ENCODE measurements at regions not wholly inside any gene's neighbourhood (a gene's known extent, or its start where the extent isn't known, plus 50 kb on each side); places are given as distances from the start of the nearest gene placed in this dataset.

DNA sequence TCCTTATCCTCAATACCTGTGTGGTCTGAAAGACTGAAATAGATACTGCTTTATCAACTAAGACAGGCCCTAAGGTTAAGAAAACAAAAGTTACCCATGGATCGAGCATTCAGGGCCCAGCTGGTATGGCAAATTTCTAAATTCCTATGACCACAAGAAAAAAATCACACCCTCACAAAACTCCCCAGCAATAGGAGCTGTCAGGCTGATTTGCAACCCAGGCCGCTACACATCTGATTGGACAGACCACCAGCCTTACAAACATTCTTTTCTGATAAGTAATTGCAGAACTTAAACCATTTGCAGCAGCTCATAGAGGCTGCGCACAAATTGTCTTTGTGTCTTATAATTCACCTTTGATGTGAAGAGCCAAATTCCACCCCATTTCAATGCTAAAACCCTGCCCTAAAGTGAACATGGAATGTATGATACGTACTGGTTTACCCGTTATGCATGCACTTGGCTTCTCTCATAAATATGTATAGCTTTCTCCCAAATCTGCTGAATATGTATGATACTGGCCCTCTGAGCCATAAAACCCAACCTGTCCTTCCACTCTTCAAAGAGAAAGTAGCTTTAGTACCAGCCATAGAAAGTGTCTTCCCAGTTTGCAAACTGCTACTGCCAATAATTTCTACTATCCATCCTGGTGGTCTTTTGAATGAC lies 842.5 kb downstream of the GRID1 start:
- no peak for DNase-seq (ENCODE audit: extremely low read depth in 1 of 2, low read depth in 1 of 2)

DNA sequence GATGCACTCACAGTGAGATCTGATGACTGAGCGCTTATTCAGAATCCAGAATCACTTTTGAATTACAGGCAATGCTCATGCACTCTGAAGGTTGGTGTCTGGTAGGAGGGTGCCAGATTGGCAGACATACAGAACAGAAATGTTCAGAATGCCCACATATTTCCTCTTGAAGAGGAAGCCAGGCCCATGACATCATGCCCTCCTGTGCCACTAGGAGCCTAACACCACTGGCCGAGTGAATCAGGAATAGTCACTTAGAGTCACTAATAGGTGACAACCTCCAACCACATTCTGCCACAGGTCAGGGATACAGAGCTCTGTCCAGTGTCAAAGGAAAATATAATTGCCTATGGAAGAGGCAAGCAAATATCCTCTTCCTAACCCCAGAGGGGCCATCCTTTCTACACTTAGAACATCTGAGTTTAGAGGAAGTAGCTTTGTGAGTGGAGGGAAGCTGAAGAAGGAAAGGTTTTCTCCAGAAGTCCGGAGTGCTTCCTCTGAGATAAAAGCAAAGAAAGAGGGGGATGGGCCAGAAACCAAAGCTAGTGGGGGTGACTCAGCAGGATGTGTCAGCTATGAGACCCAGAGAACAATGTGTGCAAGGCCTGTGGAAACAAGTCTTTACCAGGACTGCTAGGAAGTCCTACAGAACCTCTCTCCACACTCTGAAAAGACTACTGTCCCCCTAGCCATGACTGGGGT lies 838.8 kb downstream of the GRID1 start:
- no peak for DNase-seq (ENCODE audit: extremely low read depth in 1 of 2, low read depth in 1 of 2)

DNA sequence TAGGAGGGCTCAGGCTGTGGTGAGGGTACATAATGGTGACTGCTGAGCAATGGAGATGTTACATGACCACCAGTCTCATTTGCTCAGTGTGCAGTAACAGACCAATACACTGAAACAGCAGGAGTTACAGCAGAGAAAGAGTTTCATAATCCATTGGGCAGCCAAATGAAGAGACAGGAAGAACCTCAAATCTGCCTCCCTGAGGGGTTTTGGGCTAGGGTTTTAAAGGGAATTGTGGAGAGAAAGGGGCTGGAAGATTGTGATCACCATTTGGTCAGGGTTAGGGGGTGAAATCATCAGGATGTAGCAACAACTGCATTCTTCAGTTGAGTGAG lies 838.3 kb downstream of the GRID1 start:
- DNase-seq (ENCODE audit: extremely low read depth in 1 of 2, low read depth in 1 of 2): no peak

GRCh38 chr10:85531706-85532105 lies 834.9 kb downstream of the GRID1 start:
- DNase-seq (ENCODE audit: extremely low read depth in 1 of 2, low read depth in 1 of 2): no peak

GRCh38 chr10:85532773-85533172 lies 833.8 kb downstream of the GRID1 start:
- no peak for DNase-seq (ENCODE audit: extremely low read depth in 1 of 2, low read depth in 1 of 2)

DNA sequence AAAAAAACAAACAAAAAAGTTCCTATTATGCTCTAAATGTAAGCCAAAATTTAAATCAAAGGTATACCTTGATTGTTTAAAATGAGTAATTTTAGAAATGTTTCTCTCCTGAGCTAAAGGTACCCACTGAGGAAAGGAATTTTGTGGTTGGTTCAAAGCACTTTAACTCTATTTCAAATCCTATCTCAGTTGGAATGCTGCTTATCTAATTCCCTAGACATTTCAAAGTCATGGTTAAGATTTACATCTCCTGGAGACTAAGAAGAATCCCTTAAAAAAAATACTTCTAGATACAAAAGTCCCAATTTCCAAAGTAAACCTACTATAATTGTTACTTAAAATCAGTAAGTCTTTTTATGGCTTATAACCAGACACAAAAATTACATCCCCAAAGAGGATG lies 830.7 kb downstream of the GRID1 start:
- DNase-seq (ENCODE audit: extremely low read depth in 1 of 2, low read depth in 1 of 2): no peak

- DNase-seq (ENCODE audit: extremely low read depth in 1 of 2, low read depth in 1 of 2): no peak
Measured at GRCh38 chr10:85537561-85537960, 829.0 kb downstream of the GRID1 start.

- no peak for DNase-seq (ENCODE audit: extremely low read depth in 1 of 2, low read depth in 1 of 2)
Measured at GRCh38 chr10:85538601-85539000, 828.0 kb downstream of the GRID1 start.

DNA sequence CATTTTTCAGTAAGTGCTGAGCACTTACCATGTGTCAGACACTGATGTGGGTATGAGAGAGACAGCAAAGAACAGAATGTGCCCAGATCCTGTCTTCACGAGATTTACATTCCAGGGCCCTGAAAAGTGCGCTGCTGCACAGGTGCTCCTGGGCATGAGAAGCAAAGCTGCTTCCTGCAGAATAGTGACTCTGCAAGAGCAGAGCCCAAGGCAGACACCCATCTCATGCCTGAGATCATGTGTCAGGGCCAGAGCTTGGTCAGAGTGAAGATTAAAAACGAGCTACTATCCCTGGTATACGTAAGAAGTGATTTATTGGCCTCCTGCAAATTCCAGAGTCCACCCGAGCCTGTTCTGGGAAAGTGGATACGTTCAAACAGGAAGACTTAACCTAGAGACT lies 824.4 kb downstream of the GRID1 start:
- DNase-seq (ENCODE audit: extremely low read depth in 1 of 2, low read depth in 1 of 2): no peak

DNA sequence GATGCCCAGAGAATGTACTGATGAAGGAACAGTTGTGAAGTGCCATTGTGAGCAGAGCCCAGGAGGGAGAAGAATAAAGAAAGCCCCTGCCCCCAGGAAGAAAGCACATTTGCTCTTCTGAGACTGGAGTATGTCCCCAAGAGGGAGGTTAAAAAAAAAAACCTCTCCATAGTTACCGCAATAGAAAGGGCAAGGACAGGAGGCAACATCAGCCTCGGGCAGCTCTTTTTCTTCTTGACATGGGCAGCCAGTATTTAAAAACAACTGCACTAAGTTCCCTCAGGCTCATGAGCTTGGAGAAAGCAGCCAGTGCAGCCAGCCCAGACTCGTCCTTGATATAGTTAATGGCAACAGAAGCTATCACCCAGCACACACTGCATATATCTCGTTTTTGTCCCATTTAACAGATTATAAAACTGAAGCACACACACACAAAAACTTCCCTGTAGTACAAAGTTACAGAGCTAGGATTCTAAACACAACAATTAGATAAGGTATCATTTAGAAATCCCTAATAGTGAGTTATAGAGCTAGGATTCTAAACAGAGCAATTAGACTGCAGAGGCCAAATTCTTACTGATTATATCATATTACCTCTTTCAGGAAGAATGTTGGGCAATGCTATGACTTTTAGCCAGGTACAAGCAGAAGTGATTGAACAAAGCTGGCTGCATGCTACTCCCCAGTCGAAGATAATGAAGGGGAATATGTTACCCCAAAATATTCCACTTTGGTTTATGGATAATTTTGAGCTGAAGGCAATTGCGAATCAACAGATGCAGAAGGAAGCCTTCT lies 823.5 kb downstream of the GRID1 start:
- no peak for DNase-seq (ENCODE audit: extremely low read depth in 1 of 2, low read depth in 1 of 2)

GRCh38 chr10:85544956-85545355 lies 821.6 kb downstream of the GRID1 start:
- no peak for DNase-seq (ENCODE audit: extremely low read depth in 1 of 2, low read depth in 1 of 2)

GRCh38 chr10:85545874-85546273 lies 820.7 kb downstream of the GRID1 start:
- no peak for DNase-seq (ENCODE audit: extremely low read depth in 1 of 2, low read depth in 1 of 2)

DNA sequence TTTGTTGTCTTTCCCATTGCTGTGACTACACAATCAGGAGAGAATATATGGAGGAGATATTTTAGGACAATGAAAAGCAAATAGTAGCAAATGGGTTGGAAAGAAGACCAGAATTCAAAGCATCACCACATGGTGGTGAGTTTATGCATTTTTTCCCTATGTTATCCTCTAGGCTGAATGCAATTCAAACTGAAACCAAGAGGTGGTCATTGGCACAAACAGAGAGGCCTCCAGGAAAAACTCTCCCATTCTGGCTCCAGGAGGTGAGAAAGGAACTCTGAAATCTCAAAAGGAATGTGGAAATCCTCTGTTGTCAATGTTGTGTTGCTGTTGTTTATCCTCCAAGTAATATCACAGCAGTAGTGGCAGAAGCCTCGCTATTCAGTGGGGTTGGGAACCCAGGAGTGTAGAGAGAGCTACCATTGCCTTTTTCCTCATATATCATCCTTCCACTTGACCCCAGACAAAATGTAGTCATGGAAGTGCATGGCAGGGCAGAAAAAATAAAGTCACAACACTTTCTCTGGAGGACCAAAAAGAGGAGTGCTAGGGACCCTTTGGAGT lies 819.1 kb downstream of the GRID1 start:
- DNase-seq (ENCODE audit: extremely low read depth in 1 of 2, low read depth in 1 of 2): no peak

DNA sequence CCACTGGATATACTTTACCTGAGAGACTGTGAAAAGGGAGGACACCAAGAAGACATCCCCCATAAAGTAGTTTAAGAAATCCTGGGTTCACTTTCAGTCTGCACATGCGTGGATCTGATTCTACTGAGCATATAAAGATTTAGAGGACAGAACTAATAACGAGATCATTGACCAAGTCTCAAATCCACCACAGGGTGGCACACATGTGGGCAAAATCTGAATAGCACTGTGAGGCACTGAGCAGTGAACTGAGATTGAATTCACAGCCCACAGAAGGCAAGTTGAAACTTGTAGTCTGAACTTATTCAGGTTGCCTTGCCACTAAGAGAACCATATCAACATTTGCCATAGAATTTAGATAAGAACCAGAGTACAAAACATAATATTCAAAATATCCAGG lies 818.6 kb downstream of the GRID1 start:
- DNase-seq (ENCODE audit: extremely low read depth in 1 of 2, low read depth in 1 of 2): no peak

Measured in stimulated activated CD8-positive, alpha-beta memory T cell treated with anti-CD3 and anti-CD28 coated beads, Interleukin-7, amount 100 ng/mL, for 48 hours (primary cell).